Neural cell (in vitro differentiated cells): ENCODE measurements at regions not wholly inside any gene's neighbourhood (a gene's known extent, or its start where the extent isn't known, plus 50 kb on each side); places are given as distances from the start of the nearest gene placed in this dataset.

ENCODE experiments used
- EP300 ChIP-seq: fragments of 450-650 bp; conservative IDR thresholded peaks from 2 replicates; pipeline ENCODE4 v1.6.1; 2014; ENCODE audit warnings: antibody characterized with exemption, mild to moderate bottlenecking, moderate library complexity; ENCODE audit not compliant: poor library complexity, severe bottlenecking
- EZH2 ChIP-seq: fragments of 200-600, 300-800 bp; shearing (Covaris generic), sonication (generic); IDR thresholded peaks from 2 replicates; pipeline ENCODE4 v1.6.1; 2014; ENCODE audit warnings: antibody characterized with exemption, low read length, borderline replicate concordance, mild to moderate bottlenecking; ENCODE audit not compliant: insufficient read depth, poor library complexity, severe bottlenecking
- POLR2AphosphoS5 ChIP-seq: IDR thresholded peaks from 2 replicates; pipeline ENCODE4 v1.6.1; 2012
- REST ChIP-seq: IDR thresholded peaks from 2 replicates; pipeline ENCODE4 v1.6.1; 2012; ENCODE audit warnings: borderline replicate concordance
- SMC3 ChIP-seq: fragments of 450-650 bp; conservative IDR thresholded peaks from 2 replicates; pipeline ENCODE4 v1.6.1; 2014; ENCODE audit warnings: antibody characterized with exemption, mild to moderate bottlenecking, moderate library complexity; ENCODE audit not compliant: poor library complexity
- TF ChIP-seq, protein P1 (sequence below): fragments of 450-650 bp; IDR thresholded peaks from 2 replicates; pipeline ENCODE4 v1.5.1; 2014; ENCODE audit warnings: antibody characterized with exemption, mild to moderate bottlenecking, moderate library complexity; ENCODE audit not compliant: poor library complexity, severe bottlenecking

DNA sequence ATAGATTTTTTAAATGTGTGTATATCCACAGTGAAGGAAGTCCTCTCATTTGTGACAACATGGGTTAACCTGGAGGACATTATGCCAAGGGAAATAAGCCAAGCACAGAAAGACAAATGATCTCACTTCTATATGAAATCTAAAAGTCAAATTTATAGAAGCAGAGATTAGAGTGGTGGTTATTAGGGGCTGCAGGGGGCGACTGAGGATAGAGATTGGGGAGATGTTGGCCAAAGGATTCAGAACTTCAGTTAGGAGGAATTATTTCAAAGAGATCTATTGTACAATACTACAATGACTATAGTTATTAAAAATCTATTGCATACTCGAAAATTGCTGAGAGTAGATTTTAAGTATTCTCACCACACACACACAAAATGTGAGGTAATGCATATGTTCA lies 252.4 kb upstream of the SLC39A10 start:
- TF ChIP-seq, protein P1, sequence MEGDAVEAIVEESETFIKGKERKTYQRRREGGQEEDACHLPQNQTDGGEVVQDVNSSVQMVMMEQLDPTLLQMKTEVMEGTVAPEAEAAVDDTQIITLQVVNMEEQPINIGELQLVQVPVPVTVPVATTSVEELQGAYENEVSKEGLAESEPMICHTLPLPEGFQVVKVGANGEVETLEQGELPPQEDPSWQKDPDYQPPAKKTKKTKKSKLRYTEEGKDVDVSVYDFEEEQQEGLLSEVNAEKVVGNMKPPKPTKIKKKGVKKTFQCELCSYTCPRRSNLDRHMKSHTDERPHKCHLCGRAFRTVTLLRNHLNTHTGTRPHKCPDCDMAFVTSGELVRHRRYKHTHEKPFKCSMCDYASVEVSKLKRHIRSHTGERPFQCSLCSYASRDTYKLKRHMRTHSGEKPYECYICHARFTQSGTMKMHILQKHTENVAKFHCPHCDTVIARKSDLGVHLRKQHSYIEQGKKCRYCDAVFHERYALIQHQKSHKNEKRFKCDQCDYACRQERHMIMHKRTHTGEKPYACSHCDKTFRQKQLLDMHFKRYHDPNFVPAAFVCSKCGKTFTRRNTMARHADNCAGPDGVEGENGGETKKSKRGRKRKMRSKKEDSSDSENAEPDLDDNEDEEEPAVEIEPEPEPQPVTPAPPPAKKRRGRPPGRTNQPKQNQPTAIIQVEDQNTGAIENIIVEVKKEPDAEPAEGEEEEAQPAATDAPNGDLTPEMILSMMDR = no peak
- TF ChIP-seq EP300 (no peak), POLR2AphosphoS5 (no peak), EZH2 (no peak), SMC3 (no peak), REST (no peak)
